Frontal cortex (tissue), 3 donors: ENCODE measurements at regions not wholly inside any gene's neighbourhood (a gene's known extent, or its start where the extent isn't known, plus 50 kb on each side); places are given as distances from the start of the nearest gene placed in this dataset.
A peak's percentile ranks its signal among the peaks of the same experiment; 100 is the strongest.
"Not testable (repeated sequence)": the region's sequence is repeated elsewhere in the genome, so short reads cannot be mapped to it uniquely, and the experiment has no call there.

ENCODE experiments used
- DNase-seq, 2 donors: peaks; one replicate each; pipeline ENCODE4 v3.0.0; 2012; ENCODE audit warnings: low spot score in 2 of 2
- FAIRE-seq: peaks from 2 replicates; lab custom pipeline; 2012; peaks lifted over from hg19 to GRCh38; lab: Jason Lieb, UNC
- donor health status: control.
- donor health status: control.
- donor health status: control.

DNA sequence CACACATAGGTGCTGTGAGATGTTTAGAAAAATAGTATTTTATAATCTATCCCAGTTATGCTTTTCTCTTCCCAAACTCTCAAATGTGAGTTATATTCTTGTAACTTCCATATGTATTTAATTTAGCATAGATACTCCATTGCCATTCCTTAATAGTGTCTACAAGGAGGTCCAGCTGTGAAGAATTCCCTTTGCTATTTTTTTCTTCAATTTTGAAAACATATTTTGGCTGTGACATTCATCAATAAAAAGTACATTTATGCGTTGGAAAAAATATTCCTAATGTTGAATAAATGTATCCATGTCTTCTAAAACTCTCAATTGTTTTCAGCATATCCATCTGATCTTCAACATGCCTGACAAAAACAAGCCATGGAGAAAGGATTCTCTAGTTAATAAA is 1402.0 kb upstream of the SEL1L start:
- FAIRE-seq (no peak), DNase-seq (no peak)

DNA sequence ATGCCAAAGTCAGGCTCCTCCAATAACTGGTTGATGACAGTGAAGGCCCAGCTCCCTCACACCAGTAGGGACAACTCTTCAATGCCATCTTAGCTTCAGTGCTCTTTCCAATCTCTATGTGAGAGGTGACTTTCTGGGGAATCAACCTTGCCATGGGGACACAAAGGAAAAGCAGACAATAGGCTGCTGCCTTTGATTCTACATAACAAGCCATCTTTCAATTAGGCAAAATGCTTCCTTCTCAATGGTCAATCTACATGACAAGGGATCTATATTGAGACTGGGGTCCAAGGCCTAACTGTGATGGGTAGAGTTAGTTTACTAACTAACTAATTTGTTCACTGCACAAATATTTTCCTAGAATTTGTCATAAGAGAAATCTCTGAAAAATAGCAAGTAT is 1417.5 kb upstream of the SEL1L start:
- DNase-seq (no peak), FAIRE-seq (no peak)

DNA sequence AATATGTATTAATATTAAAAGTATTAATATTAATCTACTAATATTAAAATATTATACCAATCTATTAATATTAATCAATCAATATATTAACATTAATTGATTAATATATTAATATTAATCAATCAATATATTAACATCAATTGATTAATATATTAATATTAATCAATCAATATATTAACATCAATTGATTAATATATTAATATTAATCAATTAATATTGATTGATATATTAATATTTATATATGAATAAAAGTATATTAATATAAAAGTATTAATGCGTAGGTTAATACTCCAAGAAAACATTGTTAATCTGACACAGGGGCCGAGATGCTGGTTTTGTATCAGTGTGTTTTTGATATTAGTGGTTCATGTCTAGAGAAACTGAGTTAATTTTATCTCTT is 1430.1 kb upstream of the SEL1L start:
- FAIRE-seq = peak; percentile 100
- DNase-seq = no peak

DNA sequence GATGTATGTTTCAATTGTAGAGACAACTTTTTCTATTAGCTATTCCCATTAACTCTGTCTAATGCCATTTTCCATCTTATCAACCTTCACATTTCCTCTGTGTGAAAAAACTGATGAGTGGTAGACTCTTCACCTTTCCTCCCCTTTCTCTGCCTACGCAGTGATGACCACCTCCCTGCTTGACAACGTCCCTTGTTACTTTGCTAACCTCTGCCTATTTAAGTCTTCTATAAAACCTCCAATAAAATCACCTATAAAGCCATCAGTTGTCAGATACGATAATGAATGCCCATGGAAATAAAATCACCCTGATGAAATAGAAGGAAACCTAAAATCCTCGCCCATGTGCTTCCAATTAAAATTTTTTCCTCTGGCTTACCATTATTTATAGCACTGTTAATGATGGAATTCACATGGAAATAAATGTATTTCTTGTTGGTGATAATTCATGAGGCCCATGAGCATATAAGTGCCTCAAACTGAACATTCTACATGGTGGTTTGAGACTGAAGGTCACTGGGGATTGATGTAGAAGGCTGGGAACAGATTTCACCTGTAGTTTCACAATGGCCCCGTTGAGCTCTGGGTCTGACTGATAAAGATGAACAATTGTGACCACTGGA is 1454.0 kb upstream of the SEL1L start:
- DNase-seq (no peak), FAIRE-seq (no peak)

DNA sequence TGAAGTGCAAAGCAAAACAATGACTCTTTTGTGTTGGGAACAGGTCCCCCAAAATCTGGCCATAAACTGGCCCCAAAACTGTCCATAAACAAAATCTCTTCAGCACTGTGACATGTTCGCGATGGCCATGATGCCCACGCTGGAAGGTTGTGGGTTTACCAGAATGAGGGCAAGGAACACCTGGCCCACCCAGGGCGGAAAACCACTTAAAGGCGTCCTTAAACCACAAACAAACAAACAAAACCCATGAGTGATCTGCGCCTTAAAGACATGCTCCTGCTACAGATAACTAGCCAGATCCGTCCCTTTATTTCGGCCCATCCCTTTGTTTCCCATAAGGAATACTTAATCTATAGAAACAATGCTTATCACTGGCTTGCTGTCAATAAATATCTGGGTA is 1460.9 kb upstream of the SEL1L start:
- not testable (repeated sequence) for DNase-seq, FAIRE-seq

DNA sequence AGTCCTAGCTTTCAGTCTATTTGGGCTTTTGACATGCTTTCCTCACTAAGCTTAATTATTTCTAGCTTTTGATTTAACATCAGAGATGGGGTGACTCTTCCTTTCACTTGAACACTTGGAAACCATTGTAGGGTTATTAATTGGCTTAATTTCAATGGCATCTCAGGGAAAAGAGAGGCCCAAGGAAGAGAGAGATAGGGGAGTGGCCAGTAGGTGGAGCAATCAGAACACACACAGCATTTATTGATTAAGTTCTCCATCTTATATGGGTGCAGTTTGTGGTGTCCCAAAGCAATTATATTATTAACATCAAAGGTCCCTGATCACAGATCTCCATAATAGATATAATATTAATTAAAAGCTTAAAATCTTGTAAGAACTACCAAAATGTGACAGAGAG is 1466.1 kb upstream of the SEL1L start:
- FAIRE-seq (no peak), DNase-seq (no peak)

DNA sequence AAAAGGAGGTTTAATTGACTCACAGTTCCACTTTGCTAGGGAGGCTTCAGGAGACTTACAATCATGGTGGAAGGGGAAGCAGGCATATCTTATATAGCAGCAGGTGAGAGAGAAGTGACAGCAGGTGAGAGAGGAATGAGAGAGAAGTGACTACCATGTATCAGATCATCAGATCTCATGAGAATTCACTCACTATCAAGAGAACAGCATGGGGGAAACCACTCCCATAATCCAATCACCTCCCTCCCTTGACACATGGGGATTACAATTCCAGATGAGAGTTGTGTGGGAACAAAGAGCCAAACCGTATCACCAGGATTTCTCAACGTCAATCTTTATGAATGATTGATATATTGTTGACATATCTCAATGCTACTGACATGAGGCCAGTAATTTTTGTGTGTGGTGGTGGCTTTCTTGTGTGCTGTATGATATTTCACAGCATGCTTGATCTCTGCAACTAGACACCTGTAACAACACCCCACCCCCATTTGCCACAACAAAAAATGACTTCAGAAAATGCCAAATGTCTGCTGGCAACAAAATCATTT is 1470.9 kb upstream of the SEL1L start:
- DNase-seq = no peak
- no peak for FAIRE-seq

DNA sequence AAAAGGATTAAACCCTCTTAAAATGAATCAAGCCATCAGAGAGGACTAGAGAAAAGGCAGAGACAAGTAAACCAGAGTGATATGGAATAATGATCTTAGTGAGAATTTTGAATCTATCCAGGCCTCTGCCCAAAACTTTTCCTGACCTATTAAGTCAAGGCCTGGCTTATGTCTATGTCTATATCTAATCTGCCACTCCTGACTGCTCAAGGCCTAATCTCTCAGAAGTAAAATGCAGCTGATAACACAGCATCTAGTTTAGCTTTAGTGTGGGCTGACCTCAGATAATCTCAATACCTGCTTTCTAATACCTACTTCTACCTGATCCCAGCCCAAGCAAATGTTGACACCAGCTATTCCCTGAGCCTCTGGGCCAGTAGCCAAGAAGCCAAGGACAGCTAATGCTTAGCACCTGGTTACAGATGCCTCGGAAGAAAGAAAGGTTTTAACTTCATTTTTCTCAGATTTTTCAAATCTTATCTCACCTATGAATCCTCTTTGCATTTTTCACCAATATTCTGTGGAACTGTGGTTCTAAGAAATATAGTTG is 1472.5 kb upstream of the SEL1L start:
- no peak for FAIRE-seq
- no peak for DNase-seq

DNA sequence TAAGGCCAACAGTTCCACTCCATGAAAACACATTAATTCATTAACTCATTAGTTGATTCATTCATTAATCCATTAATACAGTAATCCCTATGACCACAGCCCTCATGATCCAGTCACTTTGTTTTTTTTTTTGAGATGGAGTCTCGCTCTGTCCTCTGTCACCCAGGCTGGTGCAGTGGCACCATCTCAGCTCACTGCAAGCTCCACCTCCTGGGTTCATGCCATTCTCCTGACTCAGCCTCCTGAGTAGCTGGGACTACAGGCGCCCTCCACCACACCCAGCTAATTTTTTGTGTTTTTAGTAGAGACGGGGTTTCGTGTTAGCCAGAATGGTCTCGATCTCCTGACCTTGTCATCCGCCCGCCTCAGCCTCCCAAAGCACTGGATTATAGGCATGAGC is 1473.4 kb upstream of the SEL1L start:
- not testable (repeated sequence) for FAIRE-seq

DNA sequence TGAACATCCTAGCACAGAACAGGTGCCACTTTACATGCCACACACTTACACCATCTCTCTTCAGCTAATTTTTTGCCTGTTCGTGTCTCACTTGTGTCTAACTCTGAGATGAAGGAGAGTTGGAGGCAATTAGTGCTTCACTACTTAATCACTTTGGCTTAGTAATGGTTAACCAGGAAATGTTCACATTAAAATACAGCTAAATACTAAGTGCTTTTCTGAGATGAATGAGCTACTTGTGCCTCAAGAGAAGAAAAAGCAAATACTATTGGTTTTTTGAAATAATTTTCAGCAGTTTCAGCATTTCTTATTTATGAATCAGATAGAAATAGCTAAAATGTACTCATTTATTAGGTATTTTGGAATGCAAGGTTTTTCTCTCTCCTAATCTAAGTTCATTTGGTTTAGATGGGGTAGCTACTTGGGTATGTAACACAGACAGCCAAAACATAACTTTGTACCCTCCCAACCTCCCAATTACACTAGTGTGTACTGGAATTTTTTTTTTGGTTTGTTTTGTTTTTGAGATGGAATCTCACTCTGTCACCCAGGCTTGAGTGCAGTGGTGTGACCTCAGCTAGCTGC is 1474.1 kb upstream of the SEL1L start:
- no peak for DNase-seq
- FAIRE-seq = no peak

More for the DNA sequence above, 1473.4 kb upstream of the SEL1L start:
- not testable (repeated sequence) for DNase-seq

DNA sequence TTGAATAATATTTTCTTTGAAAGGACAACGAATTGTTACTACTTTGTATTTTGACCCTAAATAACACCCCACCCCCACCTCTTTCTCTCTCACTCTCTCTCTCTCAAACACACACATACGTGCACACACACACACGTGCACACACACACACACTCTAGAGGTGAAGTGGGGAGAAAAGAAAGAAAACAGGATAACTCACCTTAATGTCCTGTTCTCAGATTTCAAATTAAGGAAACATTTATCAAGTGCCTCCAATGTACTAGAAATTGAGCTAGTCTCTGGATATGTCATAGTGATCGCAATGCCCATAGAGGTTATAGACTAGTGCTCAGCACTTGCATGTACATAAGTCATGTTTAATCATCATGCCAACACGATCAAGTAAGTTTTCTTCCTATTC is 1483.6 kb upstream of the SEL1L start:
- DNase-seq (no peak), FAIRE-seq (no peak)

DNA sequence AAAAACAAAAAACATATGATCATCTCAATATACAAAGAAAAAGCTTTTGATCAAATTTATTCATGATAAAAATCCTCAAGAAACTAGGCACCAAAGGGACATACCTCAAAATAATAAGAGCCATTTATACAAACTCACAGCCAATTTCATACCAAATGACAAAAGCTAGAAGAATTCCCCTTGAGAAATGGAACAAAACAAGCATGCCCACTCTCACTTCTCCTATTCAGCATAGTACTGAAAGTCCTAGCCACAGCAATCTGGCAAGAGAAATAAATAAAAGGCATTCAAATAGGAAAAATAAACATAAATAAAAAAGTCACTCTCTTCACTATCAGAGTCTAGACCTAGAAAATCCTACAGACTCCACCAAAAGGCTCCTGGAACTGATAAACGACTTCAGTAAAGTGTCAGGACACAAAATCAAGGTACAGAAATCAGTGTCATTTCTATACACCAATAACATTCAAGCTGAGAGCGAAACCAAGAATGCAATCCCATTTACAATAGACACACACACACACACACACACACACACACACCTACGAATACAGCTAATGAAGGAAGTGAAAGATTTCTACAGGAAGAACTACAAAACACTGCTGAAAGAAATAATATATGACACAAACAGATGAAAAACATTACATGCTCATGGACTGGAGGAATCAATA is 1486.2 kb upstream of the SEL1L start:
- no peak for FAIRE-seq
- no peak for DNase-seq

DNA sequence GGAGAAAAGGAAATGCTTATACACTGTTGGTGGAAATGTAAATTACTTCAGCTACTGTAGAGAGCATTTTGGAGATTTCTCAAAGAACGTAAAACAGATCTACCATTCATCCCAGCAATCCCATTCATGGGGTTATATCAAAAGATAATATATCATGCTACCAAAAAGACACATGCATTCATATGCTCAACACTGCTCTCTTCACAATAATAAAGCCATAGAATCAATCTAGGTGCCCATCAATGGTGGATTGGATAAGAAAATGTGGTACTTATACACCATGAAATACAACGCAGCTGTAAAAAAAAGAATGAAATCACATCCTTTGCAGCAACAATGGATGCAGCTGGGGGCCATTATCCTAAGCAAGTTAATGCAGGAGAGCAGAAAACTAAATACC is 1487.7 kb upstream of the SEL1L start:
- DNase-seq = no peak
- FAIRE-seq = no peak

DNA sequence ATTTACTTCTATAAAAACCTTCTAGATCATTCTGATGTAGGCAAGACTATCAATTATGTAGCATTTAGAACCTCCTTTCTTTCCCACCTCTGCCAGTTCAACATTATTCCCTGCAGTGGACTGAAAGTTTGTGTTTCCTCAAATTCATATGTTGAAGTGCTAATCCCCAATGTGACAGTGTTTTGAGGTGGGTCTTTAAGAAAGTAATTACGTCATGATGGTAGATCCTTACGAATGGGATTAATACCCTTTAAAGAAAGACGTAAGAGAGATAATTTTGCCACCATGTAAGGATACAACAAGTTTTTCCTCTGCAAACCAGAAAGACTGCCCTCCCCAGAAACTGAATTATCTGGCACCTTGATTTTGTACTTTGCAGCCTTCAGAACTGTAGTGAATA is 1489.7 kb upstream of the SEL1L start:
- FAIRE-seq = no peak

DNA sequence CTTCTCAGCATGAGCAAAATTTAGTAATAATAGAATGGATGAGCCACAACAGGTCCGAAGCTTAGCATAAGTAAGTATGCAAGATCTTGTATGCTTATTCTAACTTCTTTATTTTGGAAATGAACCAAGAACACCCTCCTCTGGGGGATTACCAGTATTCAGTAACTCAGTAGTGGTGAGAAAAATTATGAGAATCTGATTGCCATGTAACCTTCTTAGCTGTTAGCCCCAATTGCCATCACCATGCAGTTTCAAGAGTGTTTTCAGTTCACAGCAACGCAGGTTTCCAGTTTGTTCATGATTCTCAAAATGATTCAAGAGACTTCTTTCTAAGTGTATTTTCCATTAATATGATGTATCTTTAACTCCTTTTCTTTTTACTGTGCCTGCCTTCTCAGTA is 1507.6 kb upstream of the SEL1L start:
- no peak for FAIRE-seq
- DNase-seq = no peak

More for the DNA sequence above, 1489.7 kb upstream of the SEL1L start:
- no peak for DNase-seq

DNA sequence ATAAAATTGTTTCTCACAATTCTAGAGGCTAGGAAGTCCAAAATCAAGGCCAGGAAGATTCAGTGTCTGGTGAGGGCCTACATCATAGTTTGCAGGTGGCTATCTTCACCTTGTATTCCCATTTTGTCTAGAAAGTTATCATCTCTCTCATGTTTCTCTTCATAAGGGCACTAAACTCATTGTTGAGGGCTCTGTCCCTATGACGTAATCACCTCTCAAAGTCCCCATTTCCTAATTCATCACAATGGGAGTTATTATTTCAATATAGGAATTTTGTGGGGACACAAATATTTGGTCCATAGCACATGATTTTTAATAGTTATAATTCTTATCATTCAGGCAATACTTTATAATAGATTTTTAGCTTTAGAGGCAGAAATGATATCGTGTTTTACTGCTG is 1509.2 kb upstream of the SEL1L start:
- no peak for FAIRE-seq

DNA sequence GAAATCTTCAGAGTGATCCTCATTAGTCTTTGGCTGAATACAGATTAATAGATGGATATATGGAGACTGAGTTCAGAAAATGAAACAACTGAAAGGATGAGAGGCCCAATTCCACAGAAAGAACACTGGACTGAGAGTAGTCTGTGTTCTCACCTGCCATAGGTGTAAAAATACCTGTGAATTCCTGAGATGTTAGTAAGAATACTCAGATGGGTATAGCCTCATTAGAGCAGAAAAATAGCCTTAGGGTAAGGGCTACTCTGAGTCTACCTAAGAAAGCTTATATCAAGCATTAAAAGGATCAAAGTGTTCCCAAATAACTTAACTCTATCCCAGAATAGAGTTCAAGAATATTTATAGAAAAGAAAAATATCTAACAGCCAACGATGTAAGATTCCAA is 1510.3 kb upstream of the SEL1L start:
- DNase-seq (no peak), FAIRE-seq (no peak)

More for the DNA sequence above, 1509.2 kb upstream of the SEL1L start:
- DNase-seq = no peak

DNA sequence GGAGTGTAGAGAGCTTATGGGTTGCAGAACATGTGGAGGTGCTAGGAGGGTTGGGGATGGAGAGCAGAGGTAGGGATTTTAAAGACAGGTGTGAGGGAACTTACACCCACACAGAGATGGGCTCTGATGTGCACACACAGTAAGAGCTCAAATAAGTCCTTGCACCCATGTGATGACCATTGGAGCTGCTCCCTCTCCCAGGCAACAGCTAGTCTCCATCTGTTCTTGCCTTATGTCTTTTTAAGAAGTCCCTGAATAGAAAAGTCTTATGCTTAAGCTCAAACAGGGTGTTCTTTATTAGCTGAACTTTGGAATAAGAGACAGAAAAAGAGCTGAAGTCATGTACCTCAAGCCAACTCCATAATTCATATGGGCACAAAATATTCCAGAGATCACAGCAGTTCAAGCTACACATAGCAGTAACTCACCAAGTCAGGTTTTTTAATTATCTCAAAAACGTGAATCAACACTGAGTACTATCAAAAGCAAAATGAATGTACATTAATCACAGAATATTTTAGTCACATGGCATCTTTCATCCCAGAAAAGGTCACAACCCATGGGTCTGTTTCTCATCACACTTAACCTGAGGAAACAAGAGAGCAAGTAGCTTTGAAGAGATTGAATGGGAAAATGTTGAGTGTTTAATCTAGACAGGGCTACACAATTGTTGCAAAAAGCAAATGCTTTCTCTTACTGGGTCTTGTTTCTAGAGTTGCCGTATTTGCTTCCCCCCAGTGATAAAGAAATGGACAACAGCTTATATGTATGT is 1513.6 kb upstream of the SEL1L start:
- no peak for FAIRE-seq
- no peak for DNase-seq

DNA sequence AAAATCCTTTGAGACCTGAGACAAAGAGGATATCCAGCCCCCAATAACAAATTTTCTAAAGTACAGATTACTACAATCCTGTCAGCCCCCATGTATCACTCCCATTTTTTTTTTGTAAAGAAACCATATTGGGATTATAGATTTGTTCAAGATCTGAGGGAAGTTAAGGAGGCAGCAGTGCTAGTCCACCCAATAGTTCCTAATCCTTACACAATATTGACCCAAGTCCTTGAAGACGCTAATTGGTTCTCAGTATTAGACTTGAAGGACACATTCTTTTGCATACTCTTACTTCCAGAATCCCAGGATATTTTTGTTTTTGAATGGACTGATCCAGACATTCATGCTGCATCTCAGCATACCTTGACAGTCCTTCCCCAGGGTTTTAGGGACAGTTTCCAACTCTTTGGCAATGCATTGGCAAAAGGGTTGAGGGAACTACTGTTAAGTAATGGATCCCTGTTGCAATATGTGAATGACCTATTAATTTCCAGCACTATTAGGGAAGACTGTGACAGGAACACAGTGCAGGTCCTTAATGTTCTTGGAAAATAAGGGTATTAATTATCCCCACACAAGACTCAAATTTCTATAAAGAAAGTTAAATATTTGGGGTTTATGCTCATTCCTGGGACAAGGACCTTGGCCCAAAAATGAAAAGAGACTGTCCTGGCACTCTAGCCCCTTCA is 1519.5 kb upstream of the SEL1L start:
- no peak for FAIRE-seq
- no peak for DNase-seq

DNA sequence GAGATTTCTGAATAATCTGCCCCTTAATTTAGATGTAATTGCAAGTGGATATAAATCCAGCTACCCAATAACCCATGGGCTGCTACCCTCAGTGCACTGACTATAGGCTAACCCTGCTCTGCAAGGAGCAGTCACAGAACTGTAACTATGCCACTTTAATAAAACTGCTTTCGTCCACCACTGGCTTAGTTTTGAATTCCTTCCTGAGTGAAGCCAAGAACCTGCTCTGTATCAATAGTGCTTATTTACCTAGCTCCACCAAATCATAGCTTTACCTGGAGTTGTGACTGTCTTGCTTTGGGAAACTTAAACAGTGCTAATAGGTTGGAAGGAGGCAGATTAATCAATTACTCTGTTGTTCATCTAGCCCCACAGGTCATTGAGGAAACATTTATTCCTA is 1524.4 kb upstream of the SEL1L start:
- no peak for DNase-seq

More for the DNA sequence above, 1524.4 kb upstream of the SEL1L start:
- no peak for FAIRE-seq
